HG02759 (cell line): ENCODE measurements at regions not wholly inside any gene's neighbourhood (a gene's known extent, or its start where the extent isn't known, plus 50 kb on each side); places are given as distances from the start of the nearest gene placed in this dataset.

Experiments
- ATAC-seq: cut with Tn5 transposase; IDR thresholded peaks from one replicate; pipeline ENCODE4 v1.9.1; 2021; ENCODE audit warnings: mild to moderate bottlenecking, moderate library complexity; ENCODE audit not compliant: unreplicated experiment

- no peak for ATAC-seq
Measured at GRCh38 chrX:96311366-96311765, 373.3 kb upstream of the DIAPH2 start.

GRCh38 chrX:96314985-96315384 is 369.7 kb upstream of the DIAPH2 start:
- ATAC-seq: no peak

GRCh38 chrX:96361844-96362243 is 322.8 kb upstream of the DIAPH2 start:
- ATAC-seq: no peak

- ATAC-seq: no peak
Measured at GRCh38 chrX:96372313-96373046, 312.2 kb upstream of the DIAPH2 start.

- ATAC-seq: no peak
Measured at GRCh38 chrX:96373047-96373355, 311.6 kb upstream of the DIAPH2 start.

- ATAC-seq: no peak
Measured at GRCh38 chrX:96376266-96376665, 308.4 kb upstream of the DIAPH2 start.

- no peak for ATAC-seq
Measured at GRCh38 chrX:96379951-96380350, 304.7 kb upstream of the DIAPH2 start.

GRCh38 chrX:96382018-96382417 is 302.6 kb upstream of the DIAPH2 start:
- ATAC-seq: no peak

- no peak for ATAC-seq
Measured at GRCh38 chrX:96383428-96383827, 301.2 kb upstream of the DIAPH2 start.

GRCh38 chrX:96386325-96386724 is 298.3 kb upstream of the DIAPH2 start:
- no peak for ATAC-seq

GRCh38 chrX:96386981-96387380 is 297.7 kb upstream of the DIAPH2 start:
- no peak for ATAC-seq

- no peak for ATAC-seq
Measured at GRCh38 chrX:96387801-96388200, 296.8 kb upstream of the DIAPH2 start.

GRCh38 chrX:96389281-96390047 is 295.2 kb upstream of the DIAPH2 start:
- no peak for ATAC-seq

GRCh38 chrX:96394598-96394997 is 290.0 kb upstream of the DIAPH2 start:
- ATAC-seq: no peak

- no peak for ATAC-seq
Measured at GRCh38 chrX:96403446-96403845, 281.2 kb upstream of the DIAPH2 start.

- no peak for ATAC-seq
Measured at GRCh38 chrX:96405842-96406241, 278.8 kb upstream of the DIAPH2 start.

- ATAC-seq: no peak
Measured at GRCh38 chrX:96407072-96407471, 277.6 kb upstream of the DIAPH2 start.

- ATAC-seq: no peak
Measured at GRCh38 chrX:96407501-96407900, 277.1 kb upstream of the DIAPH2 start.

- ATAC-seq: no peak
Measured at GRCh38 chrX:96407981-96408380, 276.7 kb upstream of the DIAPH2 start.

- no peak for ATAC-seq
Measured at GRCh38 chrX:96410927-96411326, 273.7 kb upstream of the DIAPH2 start.

- no peak for ATAC-seq
Measured at GRCh38 chrX:96417695-96418094, 266.9 kb upstream of the DIAPH2 start.

- ATAC-seq: no peak
Measured at GRCh38 chrX:96424007-96424406, 260.6 kb upstream of the DIAPH2 start.

- no peak for ATAC-seq
Measured at GRCh38 chrX:96425200-96425599, 259.4 kb upstream of the DIAPH2 start.
